Ishikawa (cell line): ENCODE measurements at regions not wholly inside any gene's neighbourhood (a gene's known extent, or its start where the extent isn't known, plus 50 kb on each side); places are given as distances from the start of the nearest gene placed in this dataset.

Experiments used
- CEBPB ChIP-seq: IDR thresholded peaks from 2 replicates; pipeline ENCODE4 v1.6.1; 2012
- CREB1 ChIP-seq: IDR thresholded peaks from 2 replicates; pipeline ENCODE4 v1.6.1; 2012; ENCODE audit warnings: low read depth
- EP300 ChIP-seq: IDR thresholded peaks from 2 replicates; pipeline ENCODE4 v1.6.1; 2012; ENCODE audit warnings: borderline replicate concordance
- FOXM1 ChIP-seq: IDR thresholded peaks from 2 replicates; pipeline ENCODE4 v1.6.1; 2012; ENCODE audit warnings: low read depth, borderline replicate concordance
- NFIC ChIP-seq: IDR thresholded peaks from 2 replicates; pipeline ENCODE4 v1.6.1; 2012
- RAD21 ChIP-seq: IDR thresholded peaks from 2 replicates; pipeline ENCODE4 v1.6.1; 2012; ENCODE audit warnings: low read depth
- TAF1 ChIP-seq: IDR thresholded peaks from 2 replicates; pipeline ENCODE4 v1.6.1; 2012; ENCODE audit warnings: low read depth, mild to moderate bottlenecking
- TEAD4 ChIP-seq: IDR thresholded peaks from 2 replicates; pipeline ENCODE4 v1.6.1; 2012
- YY1 ChIP-seq: IDR thresholded peaks from 2 replicates; pipeline ENCODE4 v1.6.1; 2012; ENCODE audit warnings: low read depth
- TF ChIP-seq, protein P1 (sequence below): IDR thresholded peaks from 2 replicates; pipeline ENCODE4 v1.6.1; 2012; ENCODE audit warnings: low read depth, mild to moderate bottlenecking
- TF ChIP-seq, protein P2 (sequence below): IDR thresholded peaks from 2 replicates; pipeline ENCODE4 v1.6.1; 2012
- TF ChIP-seq, protein P3 (sequence below): IDR thresholded peaks from 2 replicates; pipeline ENCODE4 v1.6.1; 2012

DNA sequence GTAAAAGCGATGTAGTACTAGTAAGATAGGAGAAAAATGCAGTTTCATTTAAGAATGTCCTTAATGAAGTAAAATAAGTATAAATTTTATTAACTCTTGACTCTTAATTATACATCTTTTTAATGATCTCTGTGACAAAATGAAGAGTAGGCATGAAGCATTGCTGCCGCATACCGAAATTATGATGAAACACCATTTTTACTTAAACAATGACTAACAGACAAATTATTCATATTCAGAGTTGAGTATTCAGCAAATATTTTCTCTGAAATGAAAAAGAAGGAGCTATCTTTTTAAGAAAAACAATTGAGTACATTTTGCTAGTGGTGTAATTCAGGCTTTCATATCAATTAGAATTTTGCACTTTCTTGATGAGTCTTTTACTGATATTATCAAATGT is 150.6 kb upstream of the DOCK10 start:
- TF ChIP-seq CREB1 (no peak), CEBPB (no peak), EP300 (no peak), NFIC (no peak), FOXM1 (no peak), TAF1 (no peak), RAD21 (no peak), YY1 (no peak), TEAD4 (no peak)
- TF ChIP-seq, protein P1, sequence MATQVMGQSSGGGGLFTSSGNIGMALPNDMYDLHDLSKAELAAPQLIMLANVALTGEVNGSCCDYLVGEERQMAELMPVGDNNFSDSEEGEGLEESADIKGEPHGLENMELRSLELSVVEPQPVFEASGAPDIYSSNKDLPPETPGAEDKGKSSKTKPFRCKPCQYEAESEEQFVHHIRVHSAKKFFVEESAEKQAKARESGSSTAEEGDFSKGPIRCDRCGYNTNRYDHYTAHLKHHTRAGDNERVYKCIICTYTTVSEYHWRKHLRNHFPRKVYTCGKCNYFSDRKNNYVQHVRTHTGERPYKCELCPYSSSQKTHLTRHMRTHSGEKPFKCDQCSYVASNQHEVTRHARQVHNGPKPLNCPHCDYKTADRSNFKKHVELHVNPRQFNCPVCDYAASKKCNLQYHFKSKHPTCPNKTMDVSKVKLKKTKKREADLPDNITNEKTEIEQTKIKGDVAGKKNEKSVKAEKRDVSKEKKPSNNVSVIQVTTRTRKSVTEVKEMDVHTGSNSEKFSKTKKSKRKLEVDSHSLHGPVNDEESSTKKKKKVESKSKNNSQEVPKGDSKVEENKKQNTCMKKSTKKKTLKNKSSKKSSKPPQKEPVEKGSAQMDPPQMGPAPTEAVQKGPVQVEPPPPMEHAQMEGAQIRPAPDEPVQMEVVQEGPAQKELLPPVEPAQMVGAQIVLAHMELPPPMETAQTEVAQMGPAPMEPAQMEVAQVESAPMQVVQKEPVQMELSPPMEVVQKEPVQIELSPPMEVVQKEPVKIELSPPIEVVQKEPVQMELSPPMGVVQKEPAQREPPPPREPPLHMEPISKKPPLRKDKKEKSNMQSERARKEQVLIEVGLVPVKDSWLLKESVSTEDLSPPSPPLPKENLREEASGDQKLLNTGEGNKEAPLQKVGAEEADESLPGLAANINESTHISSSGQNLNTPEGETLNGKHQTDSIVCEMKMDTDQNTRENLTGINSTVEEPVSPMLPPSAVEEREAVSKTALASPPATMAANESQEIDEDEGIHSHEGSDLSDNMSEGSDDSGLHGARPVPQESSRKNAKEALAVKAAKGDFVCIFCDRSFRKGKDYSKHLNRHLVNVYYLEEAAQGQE, result no peak
- TF ChIP-seq, protein P2, sequence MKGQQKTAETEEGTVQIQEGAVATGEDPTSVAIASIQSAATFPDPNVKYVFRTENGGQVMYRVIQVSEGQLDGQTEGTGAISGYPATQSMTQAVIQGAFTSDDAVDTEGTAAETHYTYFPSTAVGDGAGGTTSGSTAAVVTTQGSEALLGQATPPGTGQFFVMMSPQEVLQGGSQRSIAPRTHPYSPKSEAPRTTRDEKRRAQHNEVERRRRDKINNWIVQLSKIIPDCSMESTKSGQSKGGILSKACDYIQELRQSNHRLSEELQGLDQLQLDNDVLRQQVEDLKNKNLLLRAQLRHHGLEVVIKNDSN, result no peak
- TF ChIP-seq, protein P3, sequence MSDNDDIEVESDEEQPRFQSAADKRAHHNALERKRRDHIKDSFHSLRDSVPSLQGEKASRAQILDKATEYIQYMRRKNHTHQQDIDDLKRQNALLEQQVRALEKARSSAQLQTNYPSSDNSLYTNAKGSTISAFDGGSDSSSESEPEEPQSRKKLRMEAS, result no peak
